Sigmoid colon (tissue), 4 donors: ENCODE measurements at regions not wholly inside any gene's neighbourhood (a gene's known extent, or its start where the extent isn't known, plus 50 kb on each side); places are given as distances from the start of the nearest gene placed in this dataset.

Source experiments
- EP300 ChIP-seq, 4 donors: sonication (generic); formaldehyde crosslinking; IDR thresholded peaks; one replicate each; pipeline ENCODE4 v1.6.1; 2017; ENCODE audit warnings: antibody characterized with exemption in 4 of 4
- POLR2A ChIP-seq, 2 donors: fragments of 450-650 bp; IDR thresholded peaks; one replicate each; pipeline ENCODE4 v1.6.1; 2016; ENCODE audit warnings: antibody characterized with exemption in 2 of 2, mild to moderate bottlenecking in 2 of 2, moderate library complexity in 2 of 2
- POLR2AphosphoS5 ChIP-seq, 4 donors: sonication (generic); formaldehyde crosslinking; IDR thresholded peaks; one replicate each; pipeline ENCODE4 v1.6.1; 2017; ENCODE audit warnings: antibody characterized with exemption in 4 of 4
- TF ChIP-seq, protein P1 (sequence below), 4 experiments: fragments of 450-650 bp in 3 of 4; fragments of 200-600 bp in 1 of 4; IDR thresholded peaks; one replicate each; pipeline ENCODE4 v1.5.1; 2016 to 2019; ENCODE audit warnings: antibody characterized with exemption in 4 of 4, mild to moderate bottlenecking in 3 of 4, moderate library complexity in 2 of 4

DNA sequence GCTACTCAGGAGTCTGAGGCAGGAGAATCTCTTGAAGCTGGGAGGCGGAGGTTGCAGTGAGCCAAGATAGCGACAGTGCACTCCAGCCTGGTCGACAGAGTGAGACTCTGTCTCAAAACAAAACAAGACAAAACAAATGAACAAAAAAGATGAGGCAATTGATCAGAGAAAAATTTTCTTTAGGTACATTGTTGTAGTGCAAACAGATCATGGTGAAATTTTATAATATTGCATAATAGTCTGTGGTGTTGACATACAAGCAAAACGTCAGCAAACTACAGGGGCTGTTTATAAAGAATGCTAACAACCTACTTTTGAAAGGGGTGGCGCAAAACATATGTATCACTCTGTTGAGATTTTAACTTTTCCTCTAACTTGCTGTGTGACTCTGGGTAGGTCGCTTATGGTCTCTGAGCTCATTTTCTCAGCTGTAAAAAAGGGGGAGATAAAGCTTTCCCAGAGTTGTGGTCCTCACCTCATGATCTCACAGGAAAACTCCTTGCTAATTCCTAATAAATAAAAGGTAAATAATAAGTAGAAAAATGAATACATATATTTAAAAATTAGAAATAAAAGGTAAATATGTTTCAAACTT lies 64.8 kb upstream of the NUP160 start:
- TF ChIP-seq POLR2A (IDR thresholded peaks at IDR 0.05), result no peak
- no peak for TF ChIP-seq POLR2AphosphoS5 (IDR thresholded peaks at IDR 0.05)
- TF ChIP-seq, protein P1, sequence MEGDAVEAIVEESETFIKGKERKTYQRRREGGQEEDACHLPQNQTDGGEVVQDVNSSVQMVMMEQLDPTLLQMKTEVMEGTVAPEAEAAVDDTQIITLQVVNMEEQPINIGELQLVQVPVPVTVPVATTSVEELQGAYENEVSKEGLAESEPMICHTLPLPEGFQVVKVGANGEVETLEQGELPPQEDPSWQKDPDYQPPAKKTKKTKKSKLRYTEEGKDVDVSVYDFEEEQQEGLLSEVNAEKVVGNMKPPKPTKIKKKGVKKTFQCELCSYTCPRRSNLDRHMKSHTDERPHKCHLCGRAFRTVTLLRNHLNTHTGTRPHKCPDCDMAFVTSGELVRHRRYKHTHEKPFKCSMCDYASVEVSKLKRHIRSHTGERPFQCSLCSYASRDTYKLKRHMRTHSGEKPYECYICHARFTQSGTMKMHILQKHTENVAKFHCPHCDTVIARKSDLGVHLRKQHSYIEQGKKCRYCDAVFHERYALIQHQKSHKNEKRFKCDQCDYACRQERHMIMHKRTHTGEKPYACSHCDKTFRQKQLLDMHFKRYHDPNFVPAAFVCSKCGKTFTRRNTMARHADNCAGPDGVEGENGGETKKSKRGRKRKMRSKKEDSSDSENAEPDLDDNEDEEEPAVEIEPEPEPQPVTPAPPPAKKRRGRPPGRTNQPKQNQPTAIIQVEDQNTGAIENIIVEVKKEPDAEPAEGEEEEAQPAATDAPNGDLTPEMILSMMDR (IDR thresholded peaks at IDR 0.05), result no peak
- no peak for TF ChIP-seq EP300 (IDR thresholded peaks at IDR 0.05)
